GM20431 (cell line): ENCODE measurements at regions not wholly inside any gene's neighbourhood (a gene's known extent, or its start where the extent isn't known, plus 50 kb on each side); places are given as distances from the start of the nearest gene placed in this dataset.
"Not testable (repeated sequence)": the region's sequence is repeated elsewhere in the genome, so short reads cannot be mapped to it uniquely, and the experiment has no call there.

ENCODE experiments used
- in situ Hi-C: fragments of 300-500 bp; cut with MseI, MboI; formaldehyde crosslinking; loops from one replicate; pipeline ENCODE4 v1.15.0; 2020; ENCODE audit warnings: low sequenced_read_pairs; ENCODE audit not compliant: unreplicated experiment

GRCh38 chr2:65782996-65783650 lies 350.7 kb upstream of the SPRED2 start:
- in situ Hi-C loops: no loop called here

- in situ Hi-C loops: no loop called here
Observed at GRCh38 chr2:65782186-65782585, 349.8 kb upstream of the SPRED2 start.

GRCh38 chr2:65781756-65782155 lies 349.4 kb upstream of the SPRED2 start:
- in situ Hi-C loops: no loop called here

GRCh38 chr2:65779021-65779420 lies 346.6 kb upstream of the SPRED2 start:
- in situ Hi-C loops: no loop called here

GRCh38 chr2:65778137-65778536 lies 345.7 kb upstream of the SPRED2 start:
- in situ Hi-C loops: no loop called here

- in situ Hi-C loops: no loop called here
Observed at GRCh38 chr2:65775839-65776238, 343.4 kb upstream of the SPRED2 start.

GRCh38 chr2:65767946-65768345 lies 335.5 kb upstream of the SPRED2 start:
- in situ Hi-C loops: no loop called here

- in situ Hi-C loops: no loop called here
Observed at GRCh38 chr2:65766768-65767267, 334.4 kb upstream of the SPRED2 start.

- in situ Hi-C loops: no loop called here
Observed at GRCh38 chr2:65765376-65765775, 333.0 kb upstream of the SPRED2 start.

- in situ Hi-C loops: no loop called here
Observed at GRCh38 chr2:65762068-65762467, 329.7 kb upstream of the SPRED2 start.

- in situ Hi-C loops: no loop called here
Observed at GRCh38 chr2:65754219-65754618, 321.8 kb upstream of the SPRED2 start.

- in situ Hi-C loops: no loop called here
Observed at GRCh38 chr2:65751408-65751807, 319.0 kb upstream of the SPRED2 start.

GRCh38 chr2:65749545-65749944 lies 317.1 kb upstream of the SPRED2 start:
- in situ Hi-C loops: no loop called here

- in situ Hi-C loops: not testable (repeated sequence)
Observed at GRCh38 chr2:65747875-65748274, 315.5 kb upstream of the SPRED2 start.

- in situ Hi-C loops: no loop called here
Observed at GRCh38 chr2:65746931-65747675, 314.7 kb upstream of the SPRED2 start.

- in situ Hi-C loops: no loop called here
Observed at GRCh38 chr2:65744477-65745200, 312.2 kb upstream of the SPRED2 start.

- in situ Hi-C loops: no loop called here
Observed at GRCh38 chr2:65742977-65743376, 310.6 kb upstream of the SPRED2 start.

- in situ Hi-C loops: no loop called here
Observed at GRCh38 chr2:65739927-65740326, 307.5 kb upstream of the SPRED2 start.

- in situ Hi-C loops: no loop called here
Observed at GRCh38 chr2:65737452-65738011, 305.1 kb upstream of the SPRED2 start.

GRCh38 chr2:65731476-65731875 lies 299.1 kb upstream of the SPRED2 start:
- in situ Hi-C loops: no loop called here

- in situ Hi-C loops: no loop called here
Observed at GRCh38 chr2:65730186-65730585, 297.8 kb upstream of the SPRED2 start.
